ENCODE measurements at regions not wholly inside any gene's neighbourhood (a gene's known extent, or its start where the extent isn't known, plus 50 kb on each side); places are given as distances from the start of the nearest gene placed in this dataset.

GRCh38 chr6:147075381-147075780 lies 128.8 kb upstream of the STXBP5 start:
- TF ChIP-seq CREM (CRISPR knock-in tag; IDR thresholded peaks at IDR 0.05) (no peak), CTCF (IDR thresholded peaks at IDR 0.05) (no peak)

Measured in WTC11 (cell line).